NCI-H146 treated with DMSO at 0.1 percent for 48 hours (cell line): ENCODE measurements at regions not wholly inside any gene's neighbourhood (a gene's known extent, or its start where the extent isn't known, plus 50 kb on each side); places are given as distances from the start of the nearest gene placed in this dataset.
"Not testable (repeated sequence)": the region's sequence is repeated elsewhere in the genome, so short reads cannot be mapped to it uniquely, and the experiment has no call there.

ENCODE experiments used
- DNase-seq: peaks from one replicate; lab custom pipeline; 2025; ENCODE audit not compliant: unreplicated experiment; lab: John Stamatoyannopoulos, UW

- no peak for DNase-seq
Measured at GRCh38 chr5:174532455-174533453, 191.6 kb upstream of the MSX2 start.

GRCh38 chr5:174533751-174534241 lies 190.6 kb upstream of the MSX2 start:
- DNase-seq = no peak

- no peak for DNase-seq
Measured at GRCh38 chr5:174535669-174536068, 188.7 kb upstream of the MSX2 start.

GRCh38 chr5:174539823-174540222 lies 184.6 kb upstream of the MSX2 start:
- not testable (repeated sequence) for DNase-seq

DNA sequence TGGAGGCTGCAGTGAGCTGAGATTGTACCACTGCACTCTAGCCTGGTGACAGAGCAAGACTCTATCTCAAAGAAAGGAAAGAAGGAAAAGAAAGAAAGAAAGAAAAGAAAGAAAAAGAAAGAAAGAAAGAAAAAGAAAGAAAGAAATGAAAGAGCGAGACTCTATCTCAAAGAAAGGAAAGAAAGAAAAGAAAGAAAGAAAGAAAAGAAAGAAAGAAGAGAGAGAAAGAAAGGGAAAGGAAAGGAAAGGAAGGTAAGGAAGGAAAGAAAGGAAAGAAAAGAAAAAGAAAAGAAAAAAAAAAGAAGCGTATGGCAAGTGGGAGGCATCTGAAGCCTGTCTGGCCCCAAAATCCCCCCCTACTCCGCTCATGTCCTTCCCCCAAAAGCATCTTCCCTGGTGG lies 182.3 kb upstream of the MSX2 start:
- DNase-seq = no peak

- DNase-seq = no peak
Measured at GRCh38 chr5:174542471-174542870, 181.9 kb upstream of the MSX2 start.

DNA sequence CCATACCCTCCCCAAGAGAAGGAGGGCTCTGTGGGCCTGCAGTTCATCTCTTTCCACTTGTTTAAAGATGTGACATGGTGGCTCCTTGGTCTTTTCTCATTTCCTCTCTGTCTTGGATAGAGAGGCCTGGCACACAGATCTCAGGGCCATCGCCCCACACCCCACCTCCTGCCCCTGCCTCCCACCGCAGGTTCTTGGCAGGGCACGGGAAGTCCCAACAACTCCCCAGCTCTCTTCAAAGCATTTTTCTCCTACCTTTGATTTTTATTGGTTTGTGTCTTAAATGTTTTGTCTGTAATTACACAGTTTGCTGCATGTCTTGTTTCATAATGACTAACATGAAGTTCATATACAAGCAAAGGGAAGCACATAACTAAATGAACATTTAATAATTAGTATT lies 178.5 kb upstream of the MSX2 start:
- no peak for DNase-seq

DNA sequence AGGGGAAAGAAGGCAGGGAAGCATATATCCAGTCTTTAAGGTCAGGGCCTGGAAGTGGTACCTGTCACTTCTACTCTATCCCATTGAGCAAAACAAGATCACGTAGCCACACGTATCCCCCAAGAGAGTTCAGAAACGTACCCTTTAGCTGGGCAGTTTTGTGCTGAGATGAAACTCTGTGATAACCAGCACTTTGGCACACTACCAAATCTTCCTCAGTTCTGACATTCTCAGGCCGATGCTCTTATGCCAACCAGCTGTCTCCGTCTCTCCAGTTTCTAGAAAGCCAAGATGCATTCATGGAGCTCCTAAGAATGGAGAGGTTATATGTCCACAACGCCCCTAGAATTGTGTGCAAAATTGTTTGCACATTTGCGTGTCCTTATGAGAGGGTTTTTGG lies 176.6 kb upstream of the MSX2 start:
- no peak for DNase-seq

- DNase-seq = no peak
Measured at GRCh38 chr5:174549254-174549653, 175.1 kb upstream of the MSX2 start.

GRCh38 chr5:174550026-174550425 lies 174.4 kb upstream of the MSX2 start:
- no peak for DNase-seq

DNA sequence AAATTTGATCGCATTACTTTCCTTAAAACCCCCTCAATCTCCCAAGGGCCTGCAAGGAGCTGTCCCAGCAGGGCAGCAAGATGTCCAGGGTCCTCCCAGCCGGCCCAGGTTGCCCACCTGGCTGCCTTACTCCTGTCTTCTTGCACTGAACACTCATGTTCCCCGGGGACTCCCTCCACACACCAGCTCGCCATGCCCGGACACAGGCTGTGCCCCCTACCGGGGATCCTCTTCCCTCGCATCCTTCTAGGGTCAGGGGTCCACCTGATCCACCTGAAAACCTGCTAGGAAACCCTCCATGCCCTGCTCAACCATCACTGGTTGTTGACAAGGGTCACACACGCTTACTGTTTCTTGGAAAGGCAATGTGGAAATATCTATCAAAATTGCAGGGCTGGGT lies 172.0 kb upstream of the MSX2 start:
- no peak for DNase-seq

- no peak for DNase-seq
Measured at GRCh38 chr5:174553556-174553955, 170.8 kb upstream of the MSX2 start.

DNA sequence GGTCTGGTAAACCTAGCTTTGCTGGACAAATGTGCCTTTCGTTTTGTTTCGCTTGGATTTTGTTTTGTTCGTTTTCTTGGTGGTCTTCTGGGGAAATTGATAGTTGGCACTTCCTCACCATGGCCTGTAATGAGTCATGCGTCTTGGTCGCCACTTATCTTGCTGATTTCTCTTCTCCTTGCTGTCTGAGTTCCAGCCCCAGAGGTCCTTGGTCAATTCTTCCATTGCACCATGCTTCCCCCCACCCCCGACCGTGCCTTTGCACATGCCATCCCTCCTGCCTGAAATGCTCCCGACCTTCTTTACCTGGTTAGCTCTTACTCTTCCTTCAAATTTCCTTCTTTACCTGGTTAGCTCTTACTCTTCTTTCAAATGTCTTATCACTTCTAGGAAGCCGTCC lies 168.7 kb upstream of the MSX2 start:
- DNase-seq = no peak

DNA sequence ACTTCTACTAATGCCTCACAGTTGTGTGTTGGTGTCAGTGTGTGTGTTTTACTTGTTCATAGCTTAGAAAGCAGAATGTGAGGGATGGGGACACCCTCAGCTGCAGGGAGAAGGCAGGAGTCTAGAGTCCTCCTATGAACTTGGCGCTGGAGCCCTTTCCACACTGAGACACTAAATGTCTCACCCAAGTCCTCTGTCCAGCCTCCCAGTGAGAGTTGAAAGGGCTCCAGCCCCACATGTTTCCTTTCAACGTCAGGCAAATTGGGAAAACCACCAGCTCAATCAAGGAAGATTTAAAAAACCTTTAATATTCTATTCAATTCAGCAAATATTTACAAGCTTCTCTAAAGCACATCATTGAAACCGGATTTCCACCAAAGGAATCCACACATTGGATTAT lies 167.6 kb upstream of the MSX2 start:
- DNase-seq = no peak

- DNase-seq = no peak
Measured at GRCh38 chr5:174558190-174558589, 166.2 kb upstream of the MSX2 start.

DNA sequence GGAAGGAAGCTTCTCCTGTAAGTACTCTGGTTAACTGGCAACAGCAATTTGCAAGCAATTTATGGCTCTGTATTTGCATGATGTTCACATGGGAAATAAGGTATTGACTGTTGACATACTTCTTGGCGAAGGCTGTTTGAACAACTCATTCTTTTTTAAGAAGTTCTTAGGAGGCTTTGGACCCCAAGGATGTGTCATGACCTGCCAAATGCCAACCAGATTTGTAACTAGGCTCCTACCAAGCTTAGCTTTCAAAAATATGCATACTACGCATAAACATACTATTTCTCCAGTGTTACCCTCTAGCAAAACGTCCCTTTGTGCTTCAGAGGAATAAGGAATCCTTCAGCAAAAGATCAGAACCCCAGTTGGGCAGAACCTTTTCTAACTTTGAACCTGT lies 165.2 kb upstream of the MSX2 start:
- no peak for DNase-seq

DNA sequence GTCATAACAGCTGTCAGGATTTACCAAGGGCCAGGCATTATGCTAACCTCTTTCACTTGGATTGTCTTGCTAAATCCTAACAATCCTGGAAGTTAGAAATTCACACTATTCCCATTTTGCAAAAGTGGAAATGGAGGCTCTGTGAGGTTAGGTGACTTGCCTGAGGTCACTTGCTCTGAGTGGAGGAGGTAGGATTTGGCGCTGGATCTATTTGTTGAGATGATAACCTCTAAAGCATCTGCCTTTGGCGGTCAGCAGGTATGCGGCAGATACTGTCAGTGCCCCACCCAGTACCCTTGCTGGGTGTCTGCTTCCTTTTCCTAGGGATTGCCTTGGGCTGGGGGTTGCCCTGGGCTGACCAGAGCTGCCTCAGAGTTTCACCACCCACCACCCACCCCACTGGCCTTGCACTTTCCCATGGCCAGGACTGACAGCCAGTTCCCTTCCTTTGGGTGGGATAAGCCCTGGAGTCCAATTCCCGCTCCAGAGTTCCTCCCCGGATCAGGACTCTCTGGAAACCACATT lies 164.8 kb upstream of the MSX2 start:
- DNase-seq = no peak

- no peak for DNase-seq
Measured at GRCh38 chr5:174560861-174561260, 163.5 kb upstream of the MSX2 start.

DNA sequence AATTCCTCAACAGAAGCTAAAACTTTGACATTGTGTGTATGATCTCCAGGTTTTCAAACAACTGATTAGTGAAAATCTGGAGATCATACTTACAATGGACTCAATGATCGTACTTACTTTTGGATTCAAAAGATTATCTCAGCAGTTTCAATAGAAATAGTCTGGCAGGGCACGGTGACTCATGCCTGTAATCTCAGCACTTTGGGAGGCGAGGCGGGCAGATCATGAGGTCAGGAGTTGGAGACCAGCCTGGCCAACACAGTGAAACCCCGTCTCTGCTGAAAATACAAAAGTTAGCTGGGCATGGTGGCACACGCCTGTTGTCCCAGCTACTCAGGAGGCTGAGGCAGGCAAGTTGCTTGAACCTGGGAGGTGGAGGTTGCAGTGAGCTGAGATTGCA lies 161.3 kb upstream of the MSX2 start:
- DNase-seq = not testable (repeated sequence)

- DNase-seq = no peak
Measured at GRCh38 chr5:174563899-174564298, 160.5 kb upstream of the MSX2 start.

DNA sequence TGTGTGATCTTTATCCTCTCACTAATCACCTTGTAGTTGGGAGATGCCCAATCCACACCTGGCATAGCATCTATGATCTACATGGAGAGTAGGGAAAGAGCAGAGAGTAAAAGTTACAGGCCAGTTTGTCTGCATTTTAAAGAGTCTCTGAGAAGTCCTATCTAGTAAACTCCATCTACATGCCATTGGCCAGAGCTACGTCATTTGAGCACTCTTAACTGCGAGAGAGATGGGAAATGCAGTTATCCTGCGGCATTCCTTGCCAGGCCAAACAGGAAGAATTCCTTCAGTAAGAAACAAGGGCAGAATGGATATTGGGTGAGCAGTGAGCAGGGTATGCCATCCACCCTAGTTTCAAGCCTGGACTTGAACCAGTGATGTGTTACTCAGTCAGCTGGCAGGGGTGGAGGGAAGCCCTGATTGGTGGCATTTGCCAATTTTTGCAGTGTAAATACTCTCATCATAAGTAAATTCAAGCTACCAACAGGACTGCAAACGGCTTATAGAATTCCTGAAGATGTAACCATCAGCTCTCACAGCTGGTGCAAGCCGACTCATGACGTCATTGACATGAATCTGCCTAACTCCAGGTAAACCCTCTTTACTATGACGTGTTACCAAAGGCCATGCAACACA lies 156.8 kb upstream of the MSX2 start:
- no peak for DNase-seq

- no peak for DNase-seq
Measured at GRCh38 chr5:174570662-174571061, 153.7 kb upstream of the MSX2 start.
